Vagina (tissue), 2 donors: ENCODE measurements at regions not wholly inside any gene's neighbourhood (a gene's known extent, or its start where the extent isn't known, plus 50 kb on each side); places are given as distances from the start of the nearest gene placed in this dataset.

Experiments
- POLR2A ChIP-seq, 2 donors: fragments of 450-650 bp; IDR thresholded peaks; one replicate each; pipeline ENCODE4 v1.6.1; 2017; ENCODE audit warnings: antibody characterized with exemption in 2 of 2, mild to moderate bottlenecking in 2 of 2, moderate library complexity in 2 of 2
- POLR2AphosphoS5 ChIP-seq, 2 donors: sonication (generic); formaldehyde crosslinking; IDR thresholded peaks; one replicate each; pipeline ENCODE4 v1.9.0; 2017; ENCODE audit warnings: antibody characterized with exemption in 2 of 2, mild to moderate bottlenecking in 2 of 2, low read depth in 1 of 2; ENCODE audit not compliant: insufficient read depth in 1 of 2
- TF ChIP-seq, protein P1 (sequence below), 3 experiments: fragments of 450-650 bp in 2 of 3; fragments of 200-600 bp in 1 of 3; sonication (generic) in 1 of 3; IDR thresholded peaks; one replicate each; pipeline ENCODE4 v1.5.1; 2017 to 2019; ENCODE audit warnings: antibody characterized with exemption in 3 of 3, mild to moderate bottlenecking in 2 of 3, moderate library complexity in 2 of 3

DNA sequence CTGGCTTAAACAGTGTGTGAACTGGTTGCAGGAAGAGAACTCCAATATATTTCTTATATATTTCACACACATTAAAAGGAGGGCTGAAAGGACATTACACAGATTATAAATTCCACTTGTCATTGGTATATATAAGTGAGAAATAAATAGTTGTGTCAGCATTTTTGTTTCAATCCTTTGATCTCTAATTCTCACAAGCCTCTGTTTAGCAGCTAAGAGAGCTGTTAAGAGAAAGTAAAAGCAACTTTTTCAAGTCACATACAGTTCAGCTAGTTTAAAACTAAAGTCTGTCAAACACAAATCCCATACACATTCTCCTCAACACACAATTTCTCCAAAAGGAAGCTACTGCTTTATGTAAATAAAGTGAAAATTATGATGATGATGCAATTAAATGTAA is 70.5 kb upstream of the CCDC39 start:
- TF ChIP-seq POLR2AphosphoS5 (IDR thresholded peaks at IDR 0.05; ENCODE audit: insufficient read depth in 1 of 2, low read depth in 1 of 2) (no peak), POLR2A (IDR thresholded peaks at IDR 0.05) (no peak)
- TF ChIP-seq, protein P1, sequence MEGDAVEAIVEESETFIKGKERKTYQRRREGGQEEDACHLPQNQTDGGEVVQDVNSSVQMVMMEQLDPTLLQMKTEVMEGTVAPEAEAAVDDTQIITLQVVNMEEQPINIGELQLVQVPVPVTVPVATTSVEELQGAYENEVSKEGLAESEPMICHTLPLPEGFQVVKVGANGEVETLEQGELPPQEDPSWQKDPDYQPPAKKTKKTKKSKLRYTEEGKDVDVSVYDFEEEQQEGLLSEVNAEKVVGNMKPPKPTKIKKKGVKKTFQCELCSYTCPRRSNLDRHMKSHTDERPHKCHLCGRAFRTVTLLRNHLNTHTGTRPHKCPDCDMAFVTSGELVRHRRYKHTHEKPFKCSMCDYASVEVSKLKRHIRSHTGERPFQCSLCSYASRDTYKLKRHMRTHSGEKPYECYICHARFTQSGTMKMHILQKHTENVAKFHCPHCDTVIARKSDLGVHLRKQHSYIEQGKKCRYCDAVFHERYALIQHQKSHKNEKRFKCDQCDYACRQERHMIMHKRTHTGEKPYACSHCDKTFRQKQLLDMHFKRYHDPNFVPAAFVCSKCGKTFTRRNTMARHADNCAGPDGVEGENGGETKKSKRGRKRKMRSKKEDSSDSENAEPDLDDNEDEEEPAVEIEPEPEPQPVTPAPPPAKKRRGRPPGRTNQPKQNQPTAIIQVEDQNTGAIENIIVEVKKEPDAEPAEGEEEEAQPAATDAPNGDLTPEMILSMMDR (IDR thresholded peaks at IDR 0.05) = no peak
